GM12872 (cell line): ENCODE measurements at regions not wholly inside any gene's neighbourhood (a gene's known extent, or its start where the extent isn't known, plus 50 kb on each side); places are given as distances from the start of the nearest gene placed in this dataset.

Source experiments
- CTCF ChIP-seq: IDR thresholded peaks from 3 replicates; pipeline ENCODE4 v1.5.1; 2011; ENCODE audit warnings: low read depth, mild to moderate bottlenecking, low read length, moderate library complexity; ENCODE audit not compliant: insufficient read depth

GRCh38 chr15:37599156-37599555 lies 335.3 kb upstream of the TMCO5A start:
- TF ChIP-seq CTCF = no peak

- no peak for TF ChIP-seq CTCF
Measured at GRCh38 chr15:37616215-37616614, 318.2 kb upstream of the TMCO5A start.

GRCh38 chr15:37618353-37618752 lies 316.1 kb upstream of the TMCO5A start:
- no peak for TF ChIP-seq CTCF

GRCh38 chr15:37619358-37620042 lies 314.9 kb upstream of the TMCO5A start:
- no peak for TF ChIP-seq CTCF

GRCh38 chr15:37625576-37625975 lies 308.9 kb upstream of the TMCO5A start:
- no peak for TF ChIP-seq CTCF

- no peak for TF ChIP-seq CTCF
Measured at GRCh38 chr15:37628507-37628906, 305.9 kb upstream of the TMCO5A start.

GRCh38 chr15:37636736-37637135 lies 297.7 kb upstream of the TMCO5A start:
- TF ChIP-seq CTCF = no peak

GRCh38 chr15:37638116-37638515 lies 296.3 kb upstream of the TMCO5A start:
- no peak for TF ChIP-seq CTCF
